Endothelial cell (in vitro differentiated cells): ENCODE measurements at regions not wholly inside any gene's neighbourhood (a gene's known extent, or its start where the extent isn't known, plus 50 kb on each side); places are given as distances from the start of the nearest gene placed in this dataset.

Experiments used
- DNase-seq: peaks from one replicate; pipeline ENCODE4 v3.0.0; 2021; ENCODE audit warnings: low spot score
- H3K27ac Mint-ChIP-seq: one replicate; pipeline ENCODE4 v1.8.0; 2021; ENCODE audit warnings: mixed read lengths, inconsistent platforms; ENCODE audit not compliant: unreplicated experiment
- H3K27me3 Mint-ChIP-seq: one replicate; pipeline ENCODE4 v1.8.0; 2021; ENCODE audit warnings: mild to moderate bottlenecking, moderate library complexity, mixed read lengths, inconsistent platforms; ENCODE audit not compliant: unreplicated experiment
- H3K36me3 Mint-ChIP-seq: one replicate; pipeline ENCODE4 v1.8.0; 2021; ENCODE audit warnings: mild to moderate bottlenecking, low read depth, mixed read lengths, inconsistent platforms; ENCODE audit not compliant: unreplicated experiment
- H3K4me1 Mint-ChIP-seq: one replicate; pipeline ENCODE4 v1.8.0; 2021; ENCODE audit warnings: mild to moderate bottlenecking, mixed read lengths, inconsistent platforms; ENCODE audit not compliant: unreplicated experiment
- H3K4me3 Mint-ChIP-seq: one replicate; pipeline ENCODE4 v1.8.0; 2021; ENCODE audit warnings: mild to moderate bottlenecking, mixed read lengths, inconsistent platforms; ENCODE audit not compliant: unreplicated experiment
- H3K9me3 Mint-ChIP-seq: one replicate; pipeline ENCODE4 v1.8.0; 2021; ENCODE audit warnings: mixed read lengths, inconsistent platforms; ENCODE audit not compliant: unreplicated experiment
- CTCF ChIP-seq: fragments of 200-600 bp; sonication (generic); IDR thresholded peaks from one replicate; pipeline ENCODE4 v1.5.0; 2021; ENCODE audit warnings: antibody characterized with exemption; ENCODE audit not compliant: unreplicated experiment

- no peaks in the 10 kb centered on the region for H3K4me1 Mint-ChIP-seq
- H3K27me3 Mint-ChIP-seq = no peaks in the 10 kb centered on the region
- H3K27ac Mint-ChIP-seq = no peak overlapping the region
- H3K9me3 Mint-ChIP-seq = no peaks in the 10 kb centered on the region
- no peak for DNase-seq
- H3K4me3 Mint-ChIP-seq = no peak overlapping the region
- H3K36me3 Mint-ChIP-seq = no peaks in the 10 kb centered on the region
- no peak for TF ChIP-seq CTCF
Measured at GRCh38 chr6:117818449-117818848, 88.6 kb upstream of the SLC35F1 start.

GRCh38 chr6:117829594-117830319, 77.3 kb upstream of the SLC35F1 start:
- peak; percentile 65 for DNase-seq
- H3K9me3 Mint-ChIP-seq = no peaks in the 10 kb centered on the region
- H3K4me3 Mint-ChIP-seq = peak overlapping the region; percentile 88
- peak; percentile 57 for TF ChIP-seq CTCF
- no peaks in the 10 kb centered on the region for H3K27me3 Mint-ChIP-seq
- H3K36me3 Mint-ChIP-seq = no peaks in the 10 kb centered on the region
- no peaks in the 10 kb centered on the region for H3K4me1 Mint-ChIP-seq
- H3K27ac Mint-ChIP-seq = no peak overlapping the region

GRCh38 chr6:117837261-117837660, 69.8 kb upstream of the SLC35F1 start:
- H3K36me3 Mint-ChIP-seq = no peaks in the 10 kb centered on the region
- no peaks in the 10 kb centered on the region for H3K27me3 Mint-ChIP-seq
- H3K9me3 Mint-ChIP-seq = no peaks in the 10 kb centered on the region
- DNase-seq = no peak
- H3K4me3 Mint-ChIP-seq = no peak overlapping the region
- H3K27ac Mint-ChIP-seq = no peak overlapping the region
- no peak for TF ChIP-seq CTCF
- no peaks in the 10 kb centered on the region for H3K4me1 Mint-ChIP-seq

- peak; percentile 51 for DNase-seq
- Mint-ChIP-seq H3K4me3 (no peak overlapping the region), H3K9me3 (no peaks in the 10 kb centered on the region), H3K27me3 (no peaks in the 10 kb centered on the region), H3K27ac (no peak overlapping the region), H3K36me3 (no peaks in the 10 kb centered on the region), H3K4me1 (no peaks in the 10 kb centered on the region)
- peak; percentile 77 for TF ChIP-seq CTCF
Measured at GRCh38 chr6:117840541-117840983, 66.5 kb upstream of the SLC35F1 start.

- no peak for TF ChIP-seq CTCF
- Mint-ChIP-seq H3K4me1 (no peaks in the 10 kb centered on the region), H3K36me3 (no peaks in the 10 kb centered on the region), H3K9me3 (no peaks in the 10 kb centered on the region), H3K27ac (no peak overlapping the region), H3K27me3 (peaks cover under 1% of the 10 kb centered on the region), H3K4me3 (no peak overlapping the region)
- no peak for DNase-seq
Measured at GRCh38 chr6:117847912-117848311, 59.2 kb upstream of the SLC35F1 start.
